ENCODE measurements at regions not wholly inside any gene's neighbourhood (a gene's known extent, or its start where the extent isn't known, plus 50 kb on each side); places are given as distances from the start of the nearest gene placed in this dataset.

GRCh38 chr4:34733185-34733941 lies 1511.0 kb downstream of the ARAP2 start:
- Mint-ChIP-seq H3K9me3 (peaks cover 8% of the 10 kb centered on the region), H3K4me3 (no peak overlapping the region), H3K27me3 (no peaks in the 10 kb centered on the region), H3K27ac (no peak overlapping the region), H3K4me1 (no peaks in the 10 kb centered on the region), H3K36me3 (no peaks in the 10 kb centered on the region)
- no peak for ATAC-seq

DNA sequence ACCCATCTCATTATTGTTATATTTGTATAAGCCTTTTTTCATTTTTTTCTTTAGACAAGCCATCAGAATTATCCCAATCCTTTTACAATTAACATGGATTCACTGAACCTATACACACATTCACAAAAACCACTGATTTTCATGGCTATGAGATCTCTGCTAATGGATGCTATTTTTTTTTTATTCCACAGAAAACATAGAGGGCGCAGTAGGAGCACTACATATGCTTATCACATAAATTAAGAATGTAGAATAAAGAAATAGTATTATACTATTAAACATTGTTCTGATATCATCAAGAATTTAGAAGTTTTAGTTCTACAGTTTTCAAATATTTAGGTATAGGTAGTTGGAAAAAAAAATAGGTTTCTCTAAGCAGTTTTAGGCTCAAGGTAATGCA lies 1477.4 kb downstream of the ARAP2 start:
- ATAC-seq: no peak
- H3K4me3 Mint-ChIP-seq: no peak overlapping the region
- H3K27me3 Mint-ChIP-seq: no peaks in the 10 kb centered on the region
- H3K9me3 Mint-ChIP-seq: peaks cover 6% of the 10 kb centered on the region
- H3K36me3 Mint-ChIP-seq: no peaks in the 10 kb centered on the region
- no peak overlapping the region for H3K27ac Mint-ChIP-seq
- no peaks in the 10 kb centered on the region for H3K4me1 Mint-ChIP-seq

GRCh38 chr4:34767407-34767806 lies 1476.9 kb downstream of the ARAP2 start:
- Mint-ChIP-seq H3K27ac (no peak overlapping the region), H3K36me3 (no peaks in the 10 kb centered on the region), H3K27me3 (no peaks in the 10 kb centered on the region), H3K4me1 (no peaks in the 10 kb centered on the region), H3K9me3 (peaks cover 6% of the 10 kb centered on the region), H3K4me3 (no peak overlapping the region)
- no peak for ATAC-seq

GRCh38 chr4:34771632-34772031 lies 1472.7 kb downstream of the ARAP2 start:
- Mint-ChIP-seq H3K36me3 (no peaks in the 10 kb centered on the region), H3K4me3 (no peak overlapping the region), H3K9me3 (peaks cover 6% of the 10 kb centered on the region), H3K27ac (no peak overlapping the region), H3K4me1 (no peaks in the 10 kb centered on the region), H3K27me3 (no peaks in the 10 kb centered on the region)
- ATAC-seq: no peak

DNA sequence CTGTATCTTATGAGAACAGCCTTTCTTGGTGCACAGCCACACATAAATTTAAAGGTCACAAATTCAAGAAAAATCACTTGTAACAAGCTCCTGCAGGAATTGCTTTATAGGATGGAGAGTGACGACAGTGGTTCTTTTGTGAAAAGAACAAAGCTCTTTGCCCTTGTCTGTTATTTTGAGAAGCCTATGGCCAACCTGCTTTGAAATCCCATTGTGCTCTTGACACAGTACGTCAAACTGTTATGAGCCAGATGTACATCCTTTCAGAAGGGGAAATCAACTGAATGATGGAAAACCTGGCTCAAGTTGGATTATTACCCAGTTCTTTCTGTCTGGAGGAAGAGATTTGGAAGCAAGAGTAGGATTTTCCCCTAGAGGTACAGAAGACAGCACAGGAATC lies 1454.2 kb downstream of the ARAP2 start:
- Mint-ChIP-seq H3K4me1 (no peaks in the 10 kb centered on the region), H3K27me3 (no peaks in the 10 kb centered on the region)

GRCh38 chr4:34791209-34791608 lies 1453.1 kb downstream of the ARAP2 start:
- H3K4me1 Mint-ChIP-seq: no peaks in the 10 kb centered on the region
- no peak overlapping the region for H3K27ac Mint-ChIP-seq
- no peaks in the 10 kb centered on the region for H3K27me3 Mint-ChIP-seq
- H3K36me3 Mint-ChIP-seq: no peaks in the 10 kb centered on the region
- H3K9me3 Mint-ChIP-seq: peaks cover 6% of the 10 kb centered on the region
- no peak overlapping the region for H3K4me3 Mint-ChIP-seq
- ATAC-seq: no peak

More for the DNA sequence above, 1454.2 kb downstream of the ARAP2 start:
- Mint-ChIP-seq H3K27ac (no peak overlapping the region), H3K9me3 (peaks cover 6% of the 10 kb centered on the region), H3K36me3 (no peaks in the 10 kb centered on the region), H3K4me3 (no peak overlapping the region)
- ATAC-seq: no peak

GRCh38 chr4:34800953-34801352 lies 1443.4 kb downstream of the ARAP2 start:
- ATAC-seq: no peak
- no peak overlapping the region for H3K27ac Mint-ChIP-seq
- no peak overlapping the region for H3K4me3 Mint-ChIP-seq
- H3K27me3 Mint-ChIP-seq: no peaks in the 10 kb centered on the region
- H3K4me1 Mint-ChIP-seq: no peaks in the 10 kb centered on the region
- H3K36me3 Mint-ChIP-seq: no peaks in the 10 kb centered on the region
- H3K9me3 Mint-ChIP-seq: peaks cover 5% of the 10 kb centered on the region

DNA sequence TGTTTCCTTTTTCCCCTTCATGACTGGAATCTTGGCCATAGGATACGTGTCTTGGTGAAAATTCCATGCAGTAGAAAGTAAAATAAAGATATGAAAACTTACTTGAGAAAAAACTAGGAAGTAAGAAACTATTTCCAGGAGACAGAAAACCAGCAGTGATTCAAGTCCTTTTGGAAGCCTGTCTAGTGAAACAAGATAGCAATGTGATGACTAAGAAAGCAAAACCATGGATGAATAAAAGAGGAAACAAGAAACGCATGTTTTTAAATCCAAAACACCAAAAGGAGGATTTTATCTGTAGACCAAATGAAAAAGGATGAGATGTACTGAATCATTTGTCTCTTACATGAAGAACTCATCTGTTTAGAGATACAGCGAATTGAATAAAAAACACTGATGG lies 1430.0 kb downstream of the ARAP2 start:
- Mint-ChIP-seq H3K9me3 (peaks cover 3% of the 10 kb centered on the region), H3K27ac (no peak overlapping the region), H3K36me3 (no peaks in the 10 kb centered on the region), H3K4me3 (no peak overlapping the region), H3K27me3 (no peaks in the 10 kb centered on the region), H3K4me1 (no peaks in the 10 kb centered on the region)
- ATAC-seq: no peak

DNA sequence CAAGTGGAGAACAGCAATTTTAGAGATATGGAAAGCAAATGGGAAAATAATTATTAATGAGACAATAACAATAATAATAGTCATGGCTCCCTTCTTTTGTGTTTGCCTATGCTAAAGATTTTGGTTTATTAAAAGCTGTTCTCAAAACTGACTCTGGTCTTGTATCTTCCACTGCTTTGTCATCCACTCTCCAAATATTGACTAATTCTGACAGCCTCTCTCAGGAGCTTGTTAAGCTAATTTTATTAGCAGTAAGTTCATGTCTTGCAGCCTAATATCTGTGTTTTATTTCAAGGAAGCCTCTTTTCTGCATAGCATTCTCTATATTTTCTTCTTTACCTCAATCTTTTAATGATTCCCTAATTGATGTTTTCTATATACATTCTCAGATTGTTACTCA lies 1419.8 kb downstream of the ARAP2 start:
- Mint-ChIP-seq H3K27me3 (no peaks in the 10 kb centered on the region), H3K4me3 (no peak overlapping the region), H3K9me3 (no peaks in the 10 kb centered on the region), H3K4me1 (no peaks in the 10 kb centered on the region), H3K36me3 (no peaks in the 10 kb centered on the region), H3K27ac (no peak overlapping the region)
- no peak for ATAC-seq

DNA sequence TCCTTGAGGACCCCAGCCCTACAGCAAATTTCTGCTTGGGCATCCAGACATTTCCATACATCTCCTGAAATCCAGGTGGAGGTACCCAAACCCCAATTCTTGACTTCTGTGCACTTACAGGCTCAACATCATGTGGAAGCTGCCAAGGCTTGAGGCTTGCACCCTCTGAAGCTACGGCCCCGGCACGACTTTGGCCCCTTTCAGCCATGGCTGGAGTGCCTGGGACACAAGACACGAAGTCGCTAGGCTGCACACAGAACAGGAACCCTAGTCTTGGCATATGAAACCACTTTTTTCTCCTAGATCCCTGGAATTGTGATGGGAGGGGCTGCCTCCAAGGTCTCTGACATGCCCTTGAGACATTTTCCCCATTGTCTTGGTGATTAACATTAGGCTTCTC lies 1417.7 kb downstream of the ARAP2 start:
- Mint-ChIP-seq H3K36me3 (no peaks in the 10 kb centered on the region), H3K4me1 (no peaks in the 10 kb centered on the region), H3K9me3 (no peaks in the 10 kb centered on the region), H3K4me3 (no peak overlapping the region), H3K27me3 (no peaks in the 10 kb centered on the region), H3K27ac (no peak overlapping the region)
- ATAC-seq: no peak

DNA sequence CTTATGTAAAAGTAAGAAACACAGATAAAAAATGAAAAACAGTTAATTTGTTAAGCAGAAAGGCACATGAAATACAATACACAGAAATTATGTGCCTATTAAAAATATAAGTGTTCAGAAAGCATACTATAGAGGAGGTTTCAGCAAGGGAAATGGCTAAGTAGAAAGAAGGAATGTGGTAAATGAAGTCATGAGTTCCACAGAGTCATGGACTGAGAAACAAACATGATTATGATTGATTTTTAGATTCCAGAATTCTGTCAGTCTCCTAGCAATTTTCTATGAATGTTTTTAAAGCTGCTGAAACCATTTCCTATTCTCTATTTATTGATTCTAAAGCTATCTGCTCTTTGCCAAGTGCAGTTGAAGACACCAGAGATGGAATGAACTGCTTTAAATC lies 1398.4 kb downstream of the ARAP2 start:
- ATAC-seq: no peak
- H3K9me3 Mint-ChIP-seq: no peaks in the 10 kb centered on the region

DNA sequence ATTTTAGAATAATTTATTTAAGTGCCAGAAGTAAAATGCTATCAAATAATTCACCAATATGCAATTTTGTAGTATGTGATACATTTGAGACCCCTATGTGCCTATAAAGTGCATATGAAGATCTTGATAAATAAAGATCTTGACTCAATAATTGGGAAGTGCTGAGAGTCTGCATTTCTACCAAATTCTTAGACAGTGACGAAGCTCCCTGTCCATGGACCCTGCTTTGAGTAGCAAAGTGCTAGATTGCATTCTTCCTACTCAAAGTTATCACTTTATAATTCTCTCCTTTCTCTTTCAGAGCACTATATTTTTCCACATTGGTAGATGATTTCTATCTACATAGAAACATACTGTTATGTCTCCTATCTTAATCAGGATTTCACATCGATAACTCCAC lies 1393.9 kb downstream of the ARAP2 start:
- no peaks in the 10 kb centered on the region for H3K4me1 Mint-ChIP-seq
- no peaks in the 10 kb centered on the region for H3K9me3 Mint-ChIP-seq
- no peak overlapping the region for H3K4me3 Mint-ChIP-seq
- H3K27me3 Mint-ChIP-seq: no peaks in the 10 kb centered on the region
- no peak for ATAC-seq
- no peaks in the 10 kb centered on the region for H3K36me3 Mint-ChIP-seq
- no peak overlapping the region for H3K27ac Mint-ChIP-seq

More for the DNA sequence above, 1398.4 kb downstream of the ARAP2 start:
- no peak overlapping the region for H3K4me3 Mint-ChIP-seq
- H3K36me3 Mint-ChIP-seq: no peaks in the 10 kb centered on the region
- H3K27ac Mint-ChIP-seq: no peak overlapping the region
- no peaks in the 10 kb centered on the region for H3K4me1 Mint-ChIP-seq
- no peaks in the 10 kb centered on the region for H3K27me3 Mint-ChIP-seq

DNA sequence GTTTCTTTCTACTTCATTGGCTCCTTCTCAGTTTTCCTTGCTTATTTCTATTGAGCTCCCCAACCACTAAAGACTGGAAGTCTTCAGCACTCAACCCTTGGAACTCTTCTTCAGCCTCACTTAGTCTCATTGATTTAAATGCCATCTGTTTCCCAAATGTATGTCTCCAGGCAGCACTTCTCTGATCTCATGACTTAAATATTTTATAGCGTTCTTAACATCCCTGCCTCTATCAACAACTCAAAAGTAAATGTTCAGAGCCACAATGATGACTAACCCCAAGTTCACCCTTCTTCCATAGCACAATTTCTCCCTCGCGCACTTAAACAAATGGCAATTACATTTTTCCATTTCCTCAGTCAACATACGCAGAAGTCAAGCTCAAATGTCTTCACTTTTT lies 1393.3 kb downstream of the ARAP2 start:
- no peaks in the 10 kb centered on the region for H3K36me3 Mint-ChIP-seq
- no peak overlapping the region for H3K4me3 Mint-ChIP-seq
- ATAC-seq: no peak
- H3K27me3 Mint-ChIP-seq: no peaks in the 10 kb centered on the region
- no peaks in the 10 kb centered on the region for H3K4me1 Mint-ChIP-seq
- no peak overlapping the region for H3K27ac Mint-ChIP-seq
- no peaks in the 10 kb centered on the region for H3K9me3 Mint-ChIP-seq

DNA sequence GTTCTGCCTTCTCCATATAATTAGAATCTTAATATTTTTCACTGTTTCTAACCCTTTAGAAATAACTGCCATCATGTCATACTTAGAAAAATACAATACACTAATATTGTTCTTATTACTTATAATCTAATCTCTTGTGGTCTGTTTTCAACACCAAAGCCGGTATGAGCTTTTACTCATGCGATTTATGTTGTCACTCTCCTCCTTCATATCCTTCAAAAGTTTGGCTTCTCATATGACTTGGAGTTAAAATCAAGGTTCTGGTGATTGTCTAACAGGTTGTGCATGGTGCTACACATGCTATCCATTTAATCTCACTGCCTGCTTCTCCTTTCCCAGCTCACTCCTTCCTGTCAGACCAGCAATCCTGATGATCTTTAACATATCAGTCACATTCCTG lies 1392.9 kb downstream of the ARAP2 start:
- H3K4me1 Mint-ChIP-seq: no peaks in the 10 kb centered on the region
- no peaks in the 10 kb centered on the region for H3K27me3 Mint-ChIP-seq
- no peaks in the 10 kb centered on the region for H3K9me3 Mint-ChIP-seq
- no peak for ATAC-seq
- H3K36me3 Mint-ChIP-seq: no peaks in the 10 kb centered on the region
- H3K4me3 Mint-ChIP-seq: no peak overlapping the region
- no peak overlapping the region for H3K27ac Mint-ChIP-seq

DNA sequence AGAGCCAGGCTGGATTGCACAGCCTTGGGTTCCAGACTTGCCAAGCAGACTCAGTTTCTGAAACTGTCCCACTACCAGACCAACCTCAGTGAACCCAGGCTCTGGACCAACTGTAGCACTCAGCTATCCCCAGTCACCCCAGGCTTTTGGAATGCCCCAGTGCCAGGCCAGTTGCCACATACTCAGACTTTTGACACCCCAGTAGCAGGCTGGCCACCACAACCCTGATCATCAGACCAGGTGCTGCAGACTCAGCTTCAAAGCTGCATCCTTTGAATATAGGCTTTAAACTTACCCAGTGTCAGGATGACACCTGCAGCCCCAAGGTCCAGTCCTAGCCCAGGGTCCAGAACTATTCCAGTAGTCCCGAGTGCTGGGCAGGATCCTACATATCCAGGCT lies 1389.9 kb downstream of the ARAP2 start:
- H3K4me1 Mint-ChIP-seq: no peaks in the 10 kb centered on the region
- H3K27me3 Mint-ChIP-seq: no peaks in the 10 kb centered on the region
- no peak overlapping the region for H3K4me3 Mint-ChIP-seq
- H3K9me3 Mint-ChIP-seq: no peaks in the 10 kb centered on the region
- no peak overlapping the region for H3K27ac Mint-ChIP-seq
- ATAC-seq: no peak
- H3K36me3 Mint-ChIP-seq: no peaks in the 10 kb centered on the region

GRCh38 chr4:34861666-34862065 lies 1382.6 kb downstream of the ARAP2 start:
- no peaks in the 10 kb centered on the region for H3K4me1 Mint-ChIP-seq
- H3K36me3 Mint-ChIP-seq: no peaks in the 10 kb centered on the region
- H3K27me3 Mint-ChIP-seq: no peaks in the 10 kb centered on the region
- H3K27ac Mint-ChIP-seq: no peak overlapping the region
- no peak overlapping the region for H3K4me3 Mint-ChIP-seq
- ATAC-seq: no peak
- peaks cover 2% of the 10 kb centered on the region for H3K9me3 Mint-ChIP-seq

DNA sequence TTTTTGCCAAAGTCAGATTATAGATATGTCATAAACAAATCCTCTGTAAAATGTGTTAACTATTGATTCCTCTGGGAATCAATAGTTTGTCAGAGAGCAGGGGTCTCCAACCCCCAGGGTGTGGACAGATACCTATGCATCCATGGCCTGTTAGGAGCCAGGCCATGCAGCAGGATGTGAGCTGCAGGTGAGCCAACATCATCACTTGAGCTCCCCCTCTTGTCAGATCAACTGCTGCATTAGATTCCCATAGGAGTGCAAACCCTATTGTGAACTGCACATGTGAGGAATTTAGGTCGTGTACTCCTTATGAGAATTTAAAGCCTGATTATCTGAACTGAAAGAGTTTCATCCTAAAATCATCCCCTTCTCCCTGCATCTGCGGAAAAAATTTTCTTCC lies 1365.4 kb downstream of the ARAP2 start:
- H3K27me3 Mint-ChIP-seq: no peaks in the 10 kb centered on the region
- peaks cover 14% of the 10 kb centered on the region for H3K9me3 Mint-ChIP-seq
- no peak for ATAC-seq
- no peaks in the 10 kb centered on the region for H3K4me1 Mint-ChIP-seq
- no peak overlapping the region for H3K27ac Mint-ChIP-seq
- H3K36me3 Mint-ChIP-seq: no peaks in the 10 kb centered on the region
- no peak overlapping the region for H3K4me3 Mint-ChIP-seq

Measured in stimulated activated memory B cell treated with anti-CD40 and anti-IgM and Interleukin-4, amounts not matched to agents 10 μg/mL and 1 μg/mL and 100 μg/mL, for 72 hours (primary cell).